GM23248 (cell line): ENCODE measurements at regions not wholly inside any gene's neighbourhood (a gene's known extent, or its start where the extent isn't known, plus 50 kb on each side); places are given as distances from the start of the nearest gene placed in this dataset.

ENCODE experiments used
- EZH2 ChIP-seq: fragments of 200-600 bp; sonication (generic); IDR thresholded peaks from 2 replicates; pipeline ENCODE4 v1.6.1; 2018; ENCODE audit warnings: antibody characterized with exemption, mild to moderate bottlenecking; ENCODE audit not compliant: insufficient read depth, poor library complexity, severe bottlenecking
- EZH2phosphoT487 ChIP-seq: fragments of 200-600 bp; sonication (generic); IDR thresholded peaks from 2 replicates; pipeline ENCODE4 v1.6.1; 2018; ENCODE audit warnings: antibody characterized with exemption, moderate library complexity, mild to moderate bottlenecking, low read depth; ENCODE audit not compliant: insufficient read depth

DNA sequence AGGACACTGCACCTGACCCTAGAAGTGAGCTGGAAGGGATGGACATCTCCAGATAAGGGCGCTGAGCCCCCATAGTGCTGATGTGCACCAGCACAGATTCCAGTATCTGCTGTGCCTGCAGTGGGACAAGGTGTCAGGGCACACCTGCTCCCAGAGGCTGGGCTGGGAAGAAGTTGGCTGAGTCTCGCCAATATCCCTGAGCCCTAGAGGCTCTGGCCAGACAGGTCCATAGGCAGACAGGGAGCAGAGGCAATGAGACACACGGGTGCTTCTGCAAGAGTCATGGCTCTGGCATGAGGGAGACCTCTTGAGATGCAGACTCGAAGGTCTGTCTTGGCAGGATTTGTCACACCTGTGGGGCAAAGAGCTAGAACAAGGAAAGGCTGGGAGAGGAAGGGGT, 1321.5 kb downstream of the UQCRFS1 start:
- no peak for TF ChIP-seq EZH2
- no peak for TF ChIP-seq EZH2phosphoT487
